Ectodermal cell (in vitro differentiated cells): ENCODE measurements at regions not wholly inside any gene's neighbourhood (a gene's known extent, or its start where the extent isn't known, plus 50 kb on each side); places are given as distances from the start of the nearest gene placed in this dataset.
"Not testable (repeated sequence)": the region's sequence is repeated elsewhere in the genome, so short reads cannot be mapped to it uniquely, and the experiment has no call there.

Experiments
- H3K27ac ChIP-seq: 2 replicates; pipeline ENCODE4 v1.7.0; 2013; ENCODE audit warnings: mild to moderate bottlenecking, low read depth, low read length; ENCODE audit not compliant: insufficient read depth, poor library complexity, severe bottlenecking
- H3K27me3 ChIP-seq: 2 replicates; pipeline ENCODE4 v1.7.0; 2013; ENCODE audit warnings: mild to moderate bottlenecking, low read length; ENCODE audit not compliant: insufficient read depth, control insufficient read depth, poor library complexity, severe bottlenecking
- H3K36me3 ChIP-seq: one replicate; pipeline ENCODE4 v1.7.0; 2013; ENCODE audit warnings: low read length; ENCODE audit not compliant: control insufficient read depth, insufficient read depth
- H3K4me1 ChIP-seq: one replicate; pipeline ENCODE4 v1.7.0; 2013; ENCODE audit warnings: low read length; ENCODE audit not compliant: control insufficient read depth, insufficient read depth
- H3K4me3 ChIP-seq: 2 replicates; pipeline ENCODE4 v1.7.0; 2013; ENCODE audit warnings: low read depth, low read length, control low read depth; ENCODE audit not compliant: insufficient read depth
- H3K9me3 ChIP-seq: 2 replicates; pipeline ENCODE4 v1.7.0; 2013; ENCODE audit warnings: mild to moderate bottlenecking, low read length, moderate library complexity; ENCODE audit not compliant: control insufficient read depth
- WGBS, 2 experiments: methylation state at CpG; one replicate each; pipeline ENCODE4 v1.1.7; 2013; ENCODE audit warnings: missing lambda C conversion rate in 2 of 2; 5-methylcytosine and 5-hydroxymethylcytosine counted together

- 91 to 96% methylated on average over 1 of the region's 2 CpGs for WGBS, 2 experiments
- no peak overlapping the region for H3K27ac ChIP-seq
- H3K4me3 ChIP-seq, result no peak overlapping the region
- H3K27me3 ChIP-seq, result no peaks in the 10 kb centered on the region
- no peaks in the 10 kb centered on the region for H3K36me3 ChIP-seq
- H3K9me3 ChIP-seq, result no peaks in the 10 kb centered on the region
- H3K4me1 ChIP-seq, result no peaks in the 10 kb centered on the region
Observed at GRCh38 chr12:33514893-33515292, 75.3 kb upstream of the SYT10 start.

GRCh38 chr12:33519566-33519965 lies 79.9 kb upstream of the SYT10 start:
- no peaks in the 10 kb centered on the region for H3K36me3 ChIP-seq
- no peaks in the 10 kb centered on the region for H3K4me1 ChIP-seq
- no peak overlapping the region for H3K4me3 ChIP-seq
- no peaks in the 10 kb centered on the region for H3K27me3 ChIP-seq
- H3K27ac ChIP-seq, result no peak overlapping the region
- H3K9me3 ChIP-seq, result no peaks in the 10 kb centered on the region

- H3K4me1 ChIP-seq, H3K27ac ChIP-seq, H3K27me3 ChIP-seq, H3K9me3 ChIP-seq, H3K36me3 ChIP-seq, H3K4me3 ChIP-seq: not testable (repeated sequence)
- 88 to 92% methylated on average over 12 of the region's 12 CpGs for WGBS, 2 experiments
Observed at GRCh38 chr12:33520505-33521302, 81.1 kb upstream of the SYT10 start.

- no peak overlapping the region for H3K4me3 ChIP-seq
- H3K27me3 ChIP-seq, result no peaks in the 10 kb centered on the region
- WGBS, 2 experiments, result 94 to 97% methylated on average over 2 of the region's 2 CpGs
- H3K9me3 ChIP-seq, result no peaks in the 10 kb centered on the region
- no peaks in the 10 kb centered on the region for H3K36me3 ChIP-seq
- no peak overlapping the region for H3K27ac ChIP-seq
- H3K4me1 ChIP-seq, result no peaks in the 10 kb centered on the region
Observed at GRCh38 chr12:33529031-33529430, 89.4 kb upstream of the SYT10 start.

- Histone ChIP-seq H3K4me1 (no peaks in the 10 kb centered on the region), H3K36me3 (no peaks in the 10 kb centered on the region), H3K9me3 (no peaks in the 10 kb centered on the region), H3K27me3 (no peaks in the 10 kb centered on the region), H3K4me3 (no peak overlapping the region), H3K27ac (no peak overlapping the region)
- 79 to 87% methylated on average over 1 of the region's 1 CpG for WGBS, 2 experiments
Observed at GRCh38 chr12:33529810-33530209, 90.2 kb upstream of the SYT10 start.

- 90 to 92% methylated on average over 7 to 8 of the region's 8 CpGs for WGBS, 2 experiments
- Histone ChIP-seq H3K4me3 (no peak overlapping the region), H3K36me3 (no peaks in the 10 kb centered on the region), H3K27me3 (no peaks in the 10 kb centered on the region), H3K9me3 (no peaks in the 10 kb centered on the region), H3K4me1 (no peaks in the 10 kb centered on the region), H3K27ac (no peak overlapping the region)
Observed at GRCh38 chr12:33531261-33531660, 91.6 kb upstream of the SYT10 start.

- WGBS, 2 experiments, result 95 to 96% methylated on average over 1 of the region's 1 CpG
- Histone ChIP-seq H3K36me3 (no peaks in the 10 kb centered on the region), H3K27me3 (no peaks in the 10 kb centered on the region), H3K9me3 (no peaks in the 10 kb centered on the region), H3K4me3 (no peak overlapping the region), H3K27ac (no peak overlapping the region), H3K4me1 (no peaks in the 10 kb centered on the region)
Observed at GRCh38 chr12:33533527-33533926, 93.9 kb upstream of the SYT10 start.

- Histone ChIP-seq H3K27ac (no peak overlapping the region), H3K4me3 (no peak overlapping the region), H3K4me1 (no peaks in the 10 kb centered on the region), H3K36me3 (no peaks in the 10 kb centered on the region), H3K27me3 (no peaks in the 10 kb centered on the region), H3K9me3 (no peaks in the 10 kb centered on the region)
- WGBS, 2 experiments, result 88 to 90% methylated on average over 1 of the region's 1 CpG
Observed at GRCh38 chr12:33536431-33536830, 96.8 kb upstream of the SYT10 start.

- Histone ChIP-seq H3K27ac (no peak overlapping the region), H3K36me3 (no peaks in the 10 kb centered on the region), H3K4me1 (no peaks in the 10 kb centered on the region), H3K4me3 (no peak overlapping the region), H3K9me3 (no peaks in the 10 kb centered on the region), H3K27me3 (no peaks in the 10 kb centered on the region)
- 91 to 97% methylated on average over 2 to 3 of the region's 3 CpGs for WGBS, 2 experiments
Observed at GRCh38 chr12:33546004-33546403, 106.4 kb upstream of the SYT10 start.

- 98 to 100% methylated on average over 3 of the region's 3 CpGs for WGBS, 2 experiments
- Histone ChIP-seq H3K27ac (no peak overlapping the region), H3K36me3 (no peaks in the 10 kb centered on the region), H3K27me3 (no peaks in the 10 kb centered on the region), H3K4me3 (no peak overlapping the region), H3K9me3 (no peaks in the 10 kb centered on the region), H3K4me1 (no peaks in the 10 kb centered on the region)
Observed at GRCh38 chr12:33547084-33547483, 107.5 kb upstream of the SYT10 start.

- not testable (repeated sequence) for H3K4me3 ChIP-seq, H3K36me3 ChIP-seq, H3K4me1 ChIP-seq, H3K27me3 ChIP-seq, H3K9me3 ChIP-seq, H3K27ac ChIP-seq
Observed at GRCh38 chr12:33550214-33550613, 110.6 kb upstream of the SYT10 start.
